Pancreas (tissue), 10 donors: ENCODE measurements at regions not wholly inside any gene's neighbourhood (a gene's known extent, or its start where the extent isn't known, plus 50 kb on each side); places are given as distances from the start of the nearest gene placed in this dataset.
"Not testable (repeated sequence)": the region's sequence is repeated elsewhere in the genome, so short reads cannot be mapped to it uniquely, and the experiment has no call there.

Experiments
- ATAC-seq, 4 donors: fragments of 200-7000 bp; cut with Tn5 transposase; one replicate each; pipeline versions ENCODE4 v1.8.0 to v1.9.1; 2020; ENCODE audit warnings: mild to moderate bottlenecking in 4 of 4, moderate library complexity in 4 of 4
- DNase-seq, 6 donors: peaks; one replicate each; pipeline ENCODE4 v3.0.0-alpha.2; 2020
- FAIRE-seq: peaks from 2 replicates; lab custom pipeline; 2012; peaks lifted over from hg19 to GRCh38; lab: Jason Lieb, UNC
- H3K27ac ChIP-seq, 4 donors: fragments of 200-600 bp; sonication (generic); 1 replicate in 3 of 4; 2 replicates in 1 of 4; pipeline versions ENCODE4 v1.5.0 to v1.8.0; 2020
- H3K27me3 ChIP-seq, 4 donors: fragments of 200-600 bp; one replicate each; pipeline ENCODE4 v1.8.0; 2021
- H3K36me3 ChIP-seq, 3 donors: fragments of 200-600 bp; sonication (generic) in 1 of 3; one replicate each; pipeline versions ENCODE4 v1.5.0 to v1.8.0; 2020 to 2021
- H3K4me1 ChIP-seq, 3 donors: fragments of 200-600 bp; one replicate each; pipeline ENCODE4 v1.8.0; 2021
- H3K4me3 ChIP-seq, 4 donors: fragments of 200-600 bp; sonication (generic) in 2 of 4; one replicate each; pipeline versions ENCODE4 v1.5.0 to v1.8.0; 2020 to 2021
- H3K9me3 ChIP-seq, 4 donors: fragments of 200-600 bp; one replicate each; pipeline ENCODE4 v1.8.0; 2021
- WGBS, 2 donors: extraction: QIAGEN DNeasy Blood & Tissue Kit; methylation state at CpG; one replicate each; pipeline ENCODE4 v1.1.7; 2013; 5-methylcytosine and 5-hydroxymethylcytosine counted together
- intact Hi-C, 3 donors: fragments of 100-400 bp; cut with DNase I; formaldehyde crosslinking; loops; one replicate each; pipeline versions ENCODE4 v1.11.1 to v1.14.2; 2022
- TF ChIP-seq, protein P1 (sequence below), 4 donors: fragments of 200-600 bp; sonication (generic) in 3 of 4; IDR thresholded peaks; one replicate each; pipeline versions ENCODE4 v1.5.0 to v1.8.0; 2021; ENCODE audit warnings: antibody characterized with exemption in 4 of 4
- donor health status: healthy with polysubstance abuse.
- donor health status: DM: no; HTN: no; CAD: no; lungs with moderate emphysema.
- donor health status: DM: no; HTN: no; CAD: no.
- donor health status: control.
- donor health status: control.
- donor health status: Bipolar disorder and iron deficiency.
- donor health status: DM: yes; HTN: yes; CAD: no.
- donor health status: DM: no; HTN: no; CAD: no.
- donor health status: DM: no; HTN: no; CAD: no.
- donor health status: DM: yes; HTN: yes; CAD: no.

DNA sequence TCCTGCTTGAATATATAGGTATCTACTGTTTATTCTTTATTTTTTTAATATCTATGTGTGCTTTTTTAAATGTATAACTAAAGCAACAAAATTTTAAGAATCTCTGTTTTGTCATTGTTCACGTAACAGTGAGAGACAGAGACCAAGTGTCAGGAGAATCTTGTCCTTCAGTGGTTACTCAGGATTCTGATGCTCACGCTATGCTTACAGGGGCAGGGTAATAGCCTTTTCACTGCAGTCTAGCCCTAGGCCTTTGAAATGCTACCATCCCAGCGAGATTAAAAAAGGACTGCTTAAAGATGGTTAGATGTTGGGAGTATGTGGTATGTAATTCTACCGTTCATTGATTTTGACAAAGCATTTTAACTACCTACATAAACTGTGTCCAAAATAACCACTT lies 71.6 kb upstream of the EGFR start:
- 93% methylated on average over 4 of the region's 4 CpGs for WGBS, 2 donors
- no peak for DNase-seq
- H3K36me3 ChIP-seq = no peaks in the 10 kb centered on the region
- H3K27me3 ChIP-seq = no peaks in the 10 kb centered on the region
- H3K9me3 ChIP-seq = no peaks in the 10 kb centered on the region
- TF ChIP-seq, protein P1, sequence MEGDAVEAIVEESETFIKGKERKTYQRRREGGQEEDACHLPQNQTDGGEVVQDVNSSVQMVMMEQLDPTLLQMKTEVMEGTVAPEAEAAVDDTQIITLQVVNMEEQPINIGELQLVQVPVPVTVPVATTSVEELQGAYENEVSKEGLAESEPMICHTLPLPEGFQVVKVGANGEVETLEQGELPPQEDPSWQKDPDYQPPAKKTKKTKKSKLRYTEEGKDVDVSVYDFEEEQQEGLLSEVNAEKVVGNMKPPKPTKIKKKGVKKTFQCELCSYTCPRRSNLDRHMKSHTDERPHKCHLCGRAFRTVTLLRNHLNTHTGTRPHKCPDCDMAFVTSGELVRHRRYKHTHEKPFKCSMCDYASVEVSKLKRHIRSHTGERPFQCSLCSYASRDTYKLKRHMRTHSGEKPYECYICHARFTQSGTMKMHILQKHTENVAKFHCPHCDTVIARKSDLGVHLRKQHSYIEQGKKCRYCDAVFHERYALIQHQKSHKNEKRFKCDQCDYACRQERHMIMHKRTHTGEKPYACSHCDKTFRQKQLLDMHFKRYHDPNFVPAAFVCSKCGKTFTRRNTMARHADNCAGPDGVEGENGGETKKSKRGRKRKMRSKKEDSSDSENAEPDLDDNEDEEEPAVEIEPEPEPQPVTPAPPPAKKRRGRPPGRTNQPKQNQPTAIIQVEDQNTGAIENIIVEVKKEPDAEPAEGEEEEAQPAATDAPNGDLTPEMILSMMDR (IDR thresholded peaks at IDR 0.05) = no peak
- no peak for FAIRE-seq
- no peak overlapping the region for H3K27ac ChIP-seq
- ATAC-seq = no peak
- H3K4me1 ChIP-seq = no peaks in the 10 kb centered on the region
- no peak overlapping the region for H3K4me3 ChIP-seq
- intact Hi-C loops = no loop called here

DNA sequence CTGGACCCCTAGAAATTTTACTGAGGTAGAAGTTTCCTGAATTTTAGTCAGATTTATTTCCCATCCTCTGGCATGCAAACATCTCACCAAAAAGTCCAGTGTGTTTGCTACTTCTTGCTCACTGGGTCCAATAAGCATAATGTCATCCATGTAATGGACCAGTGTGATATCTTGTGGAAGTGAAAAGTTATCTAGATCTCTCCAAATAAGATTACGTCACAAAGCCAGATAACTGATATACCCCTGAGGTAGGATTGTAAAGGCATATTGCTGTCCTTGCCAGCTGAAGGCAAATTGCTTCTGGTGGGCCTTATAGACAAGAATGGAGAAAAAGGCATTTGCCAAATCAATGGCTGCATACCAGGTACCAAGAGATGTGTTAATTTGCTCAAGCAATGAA lies 69.3 kb upstream of the EGFR start:
- ATAC-seq, H3K27me3 ChIP-seq, intact Hi-C loops, H3K9me3 ChIP-seq, DNase-seq, H3K4me1 ChIP-seq, H3K36me3 ChIP-seq, H3K27ac ChIP-seq, H3K4me3 ChIP-seq, FAIRE-seq: not testable (repeated sequence)
- 88 to 90% methylated on average over 1 of the region's 1 CpG for WGBS, 2 donors

DNA sequence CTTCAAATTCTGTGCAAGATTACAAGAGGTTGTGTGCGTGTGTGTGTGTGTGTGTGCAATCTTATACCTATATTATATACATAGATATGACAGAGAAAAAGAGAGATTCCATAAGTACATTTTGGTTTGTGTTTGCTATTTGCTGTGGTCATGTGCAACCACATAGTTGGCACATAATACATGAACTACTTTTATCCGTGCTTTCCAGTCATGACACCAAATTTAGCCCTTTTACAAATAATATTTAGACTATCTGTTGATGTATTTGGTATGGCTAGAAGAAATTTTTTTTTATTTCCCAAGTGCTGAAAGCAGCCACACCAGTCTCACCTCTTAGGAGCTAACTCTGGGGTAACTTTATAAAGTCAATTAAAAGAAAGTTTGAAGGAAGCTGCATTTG lies 63.5 kb upstream of the EGFR start:
- TF ChIP-seq, protein P1 (IDR thresholded peaks at IDR 0.05) = no peak
- H3K4me1 ChIP-seq = no peaks in the 10 kb centered on the region
- no peak overlapping the region for H3K27ac ChIP-seq
- ATAC-seq (no peak), FAIRE-seq (no peak), DNase-seq (no peak)
- no peaks in the 10 kb centered on the region for H3K9me3 ChIP-seq
- intact Hi-C loops = no loop called here
- no peaks in the 10 kb centered on the region for H3K27me3 ChIP-seq
- H3K4me3 ChIP-seq = no peak overlapping the region
- 67% methylated on average over 2 of the region's 2 CpGs for WGBS, 2 donors
- no peaks in the 10 kb centered on the region for H3K36me3 ChIP-seq

DNA sequence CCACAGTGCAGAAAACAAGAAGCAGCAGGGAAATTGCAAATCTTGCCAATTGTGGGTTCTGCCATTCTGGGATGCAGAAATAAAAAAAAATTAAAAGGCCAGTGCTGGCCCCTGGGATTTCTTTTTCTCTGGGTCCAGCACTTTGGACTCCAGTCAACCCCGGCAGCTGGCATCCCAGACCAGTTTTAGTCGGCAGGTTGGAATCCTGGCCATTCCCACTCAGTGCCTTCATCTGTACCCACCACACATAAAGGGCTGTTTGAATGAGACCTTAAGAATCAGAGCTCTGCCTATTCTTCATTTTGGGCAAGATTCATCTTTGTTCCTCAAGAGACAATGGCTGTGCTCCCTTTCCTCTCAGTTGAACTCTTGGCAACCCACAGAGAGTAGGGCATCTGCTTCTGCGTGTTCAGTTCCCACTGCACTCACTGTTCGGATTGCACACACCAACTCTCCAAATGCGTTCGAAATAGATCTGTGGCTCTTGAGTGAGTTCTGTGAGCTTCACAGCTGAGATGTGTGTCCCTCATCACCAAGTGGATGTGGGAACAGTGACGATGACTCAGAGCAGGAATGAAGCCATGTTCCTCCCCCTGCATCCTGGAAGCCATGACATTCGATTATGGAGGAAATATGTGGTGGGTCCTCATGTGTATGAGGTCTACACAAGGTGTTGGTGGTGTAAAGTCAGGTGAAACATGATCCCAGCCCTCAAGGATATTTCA lies 63.0 kb upstream of the EGFR start:
- FAIRE-seq = no peak
- H3K9me3 ChIP-seq = no peaks in the 10 kb centered on the region
- TF ChIP-seq, protein P1 (IDR thresholded peaks at IDR 0.05) = no peak
- H3K27ac ChIP-seq = no peak overlapping the region
- no peaks in the 10 kb centered on the region for H3K36me3 ChIP-seq
- H3K27me3 ChIP-seq = no peaks in the 10 kb centered on the region
- no peak for DNase-seq
- H3K4me1 ChIP-seq = no peaks in the 10 kb centered on the region
- ATAC-seq = no peak
- intact Hi-C loops = no loop called here
- WGBS, 2 donors = 78 to 85% methylated on average over 8 of the region's 8 CpGs
- H3K4me3 ChIP-seq = no peak overlapping the region

DNA sequence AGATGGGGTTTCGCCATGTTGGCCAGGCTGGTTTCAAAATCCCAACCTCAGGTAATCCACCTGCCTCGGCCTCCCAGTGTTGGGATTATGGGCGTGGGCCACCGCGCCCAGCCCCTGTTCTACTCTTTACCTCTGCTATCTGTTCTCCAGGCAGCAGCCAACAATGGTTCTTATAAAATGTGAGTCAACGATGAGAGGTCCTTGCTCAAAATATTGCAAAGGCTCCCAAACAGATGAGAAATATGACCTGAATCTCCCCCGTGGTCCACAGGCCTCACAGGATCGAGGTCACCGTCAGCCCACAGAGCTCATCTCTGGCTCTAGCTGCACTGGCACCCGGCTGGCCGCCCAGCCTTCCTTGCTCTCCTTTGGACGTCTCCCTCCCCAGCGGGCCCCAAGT lies 62.0 kb upstream of the EGFR start:
- TF ChIP-seq, protein P1 (IDR thresholded peaks at IDR 0.05) = no peak
- H3K36me3 ChIP-seq = no peaks in the 10 kb centered on the region
- H3K27ac ChIP-seq = no peak overlapping the region
- H3K4me1 ChIP-seq = no peaks in the 10 kb centered on the region
- FAIRE-seq = no peak
- H3K9me3 ChIP-seq = no peaks in the 10 kb centered on the region
- no peaks in the 10 kb centered on the region for H3K27me3 ChIP-seq
- intact Hi-C loops = no loop called here
- WGBS, 2 donors = 90% methylated on average over 13 of the region's 13 CpGs
- DNase-seq = no peak
- ATAC-seq = no peak
- H3K4me3 ChIP-seq = no peak overlapping the region
